OCI-LY7 (cell line): ENCODE measurements at regions not wholly inside any gene's neighbourhood (a gene's known extent, or its start where the extent isn't known, plus 50 kb on each side); places are given as distances from the start of the nearest gene placed in this dataset.

Source experiments
- EZH2phosphoT487 ChIP-seq: fragments of 200-600 bp; sonication (generic); IDR thresholded peaks from 2 replicates; pipeline ENCODE4 v1.6.1; 2018; ENCODE audit warnings: low read depth, borderline replicate concordance, mild to moderate bottlenecking, mixed run types, antibody characterized with exemption, low read length, moderate library complexity, mixed read lengths
- TF ChIP-seq, protein P1 (sequence below): fragments of 200-600 bp; sonication (generic); conservative IDR thresholded peaks from 2 replicates; pipeline ENCODE4 v1.5.1; 2014; ENCODE audit warnings: mild to moderate bottlenecking, antibody characterized with exemption, low read length, moderate library complexity, mixed read lengths

DNA sequence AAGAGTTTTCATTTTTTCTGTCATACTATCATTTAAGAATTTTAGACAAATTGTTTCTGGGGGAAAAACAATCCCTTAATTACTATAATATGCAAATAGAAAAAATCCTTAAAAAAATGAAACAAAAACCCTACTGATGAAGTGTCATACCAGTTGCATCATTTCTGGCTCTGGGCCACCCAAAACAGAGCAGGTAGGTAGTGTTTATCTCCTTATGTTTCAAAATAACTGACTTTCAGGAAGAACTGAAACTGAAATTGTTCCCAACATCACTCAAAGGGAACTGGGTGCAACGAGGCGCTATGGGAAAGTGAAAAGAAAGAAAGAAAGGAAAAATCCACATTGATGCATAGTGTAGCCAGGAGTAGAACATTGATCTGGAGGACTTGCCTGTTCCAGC, 653.1 kb upstream of the SOX9 start:
- TF ChIP-seq, protein P1, sequence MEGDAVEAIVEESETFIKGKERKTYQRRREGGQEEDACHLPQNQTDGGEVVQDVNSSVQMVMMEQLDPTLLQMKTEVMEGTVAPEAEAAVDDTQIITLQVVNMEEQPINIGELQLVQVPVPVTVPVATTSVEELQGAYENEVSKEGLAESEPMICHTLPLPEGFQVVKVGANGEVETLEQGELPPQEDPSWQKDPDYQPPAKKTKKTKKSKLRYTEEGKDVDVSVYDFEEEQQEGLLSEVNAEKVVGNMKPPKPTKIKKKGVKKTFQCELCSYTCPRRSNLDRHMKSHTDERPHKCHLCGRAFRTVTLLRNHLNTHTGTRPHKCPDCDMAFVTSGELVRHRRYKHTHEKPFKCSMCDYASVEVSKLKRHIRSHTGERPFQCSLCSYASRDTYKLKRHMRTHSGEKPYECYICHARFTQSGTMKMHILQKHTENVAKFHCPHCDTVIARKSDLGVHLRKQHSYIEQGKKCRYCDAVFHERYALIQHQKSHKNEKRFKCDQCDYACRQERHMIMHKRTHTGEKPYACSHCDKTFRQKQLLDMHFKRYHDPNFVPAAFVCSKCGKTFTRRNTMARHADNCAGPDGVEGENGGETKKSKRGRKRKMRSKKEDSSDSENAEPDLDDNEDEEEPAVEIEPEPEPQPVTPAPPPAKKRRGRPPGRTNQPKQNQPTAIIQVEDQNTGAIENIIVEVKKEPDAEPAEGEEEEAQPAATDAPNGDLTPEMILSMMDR = no peak
- TF ChIP-seq EZH2phosphoT487 = no peak
